ENCODE measurements at regions not wholly inside any gene's neighbourhood (a gene's known extent, or its start where the extent isn't known, plus 50 kb on each side); places are given as distances from the start of the nearest gene placed in this dataset.

DNA sequence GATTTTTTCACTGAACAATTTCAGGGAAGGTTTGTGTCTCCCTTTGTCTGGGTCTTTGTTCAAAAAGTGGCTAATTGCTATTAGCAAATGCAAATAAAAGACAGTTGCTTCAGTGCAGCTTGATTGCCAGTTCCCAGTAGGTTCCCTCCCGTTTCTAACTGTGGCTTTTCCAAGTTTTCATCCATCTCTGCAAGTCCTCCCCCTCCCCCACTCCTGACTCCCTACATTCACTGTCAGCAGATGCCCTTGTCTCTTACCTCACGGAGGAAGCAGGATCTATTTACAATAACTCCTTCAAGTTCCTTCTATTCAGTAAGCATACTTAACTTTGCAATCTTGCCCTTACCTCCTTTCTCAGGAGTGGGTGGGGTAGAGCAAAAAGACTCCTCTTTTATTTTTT lies 55.4 kb upstream of the SCEL start:
- no peaks in the 10 kb centered on the region for H3K79me2 ChIP-seq (ENCODE audit: control insufficient read depth, insufficient read depth, low read length, unreplicated experiment)
- H3K27me3 ChIP-seq (ENCODE audit: insufficient read depth, low read length), result no peaks in the 10 kb centered on the region; the same call in 1 of the 2 replicates
- H3K4me1 ChIP-seq (ENCODE audit: control insufficient read depth, insufficient read depth, low read length, unreplicated experiment), result peaks cover 9% of the 10 kb centered on the region
- no peaks in the 10 kb centered on the region for H3K36me3 ChIP-seq (ENCODE audit: insufficient read depth, low read length)
- H3K27ac ChIP-seq (ENCODE audit: low read depth, low read length), result no peak overlapping the region
- no peak overlapping the region for H2AFZ ChIP-seq (ENCODE audit: low read length, unreplicated experiment)
- no peak overlapping the region for H3K4me3 ChIP-seq (ENCODE audit: low read depth, low read length)

DNA sequence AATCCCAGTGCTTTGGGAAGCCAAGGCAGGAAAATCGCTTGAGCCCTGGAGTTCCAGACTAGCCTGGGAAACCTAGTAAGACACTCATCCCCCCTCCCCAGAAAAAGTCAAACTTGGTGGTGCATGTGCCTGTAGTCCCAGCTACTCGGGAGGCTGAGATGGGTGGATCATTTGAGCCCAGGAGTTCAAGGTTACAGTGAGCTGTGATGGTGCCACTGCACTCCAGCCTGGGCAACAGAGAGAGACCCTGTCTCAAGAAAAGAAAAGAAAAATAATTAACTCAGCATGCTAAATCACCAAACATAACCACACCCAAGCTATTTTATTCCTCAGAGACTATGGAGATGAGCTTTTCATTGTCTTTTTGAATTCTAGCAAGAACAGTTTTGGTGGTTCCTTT lies 56.2 kb upstream of the SCEL start:
- H2AFZ ChIP-seq (ENCODE audit: low read length, unreplicated experiment), result no peak overlapping the region
- H3K27ac ChIP-seq (ENCODE audit: low read depth, low read length), result no peak overlapping the region
- no peaks in the 10 kb centered on the region; the same call in 1 of the 2 replicates for H3K27me3 ChIP-seq (ENCODE audit: insufficient read depth, low read length)

DNA sequence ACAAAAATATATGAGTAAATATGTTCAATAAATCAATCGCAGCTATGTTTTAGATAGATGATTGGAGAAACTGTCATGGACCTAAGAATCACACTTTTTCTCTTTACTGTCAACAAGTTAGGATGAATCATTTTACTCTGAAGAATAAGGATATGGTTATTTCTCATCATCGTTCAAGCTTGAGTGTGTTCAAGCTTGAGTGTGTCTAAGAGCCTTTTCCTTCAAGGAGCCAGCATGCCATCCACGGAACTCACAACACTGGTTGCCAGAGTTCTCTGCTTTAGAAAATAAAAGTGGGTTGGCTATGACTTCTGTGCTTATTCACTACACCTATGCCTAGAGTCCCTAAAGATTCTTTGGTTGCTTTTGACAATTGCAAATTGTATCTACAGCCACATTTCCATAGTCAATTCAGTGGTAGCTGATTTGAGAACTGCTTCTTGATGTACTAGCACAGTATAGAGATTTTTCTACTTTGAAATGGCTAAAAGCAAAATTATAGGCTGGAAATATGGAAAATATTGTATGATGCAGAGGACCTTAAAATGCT lies 58.1 kb upstream of the SCEL start:
- Histone ChIP-seq H3K79me2 (ENCODE audit: control insufficient read depth, insufficient read depth, low read length, unreplicated experiment) (no peaks in the 10 kb centered on the region), H3K4me1 (ENCODE audit: control insufficient read depth, insufficient read depth, low read length, unreplicated experiment) (peaks cover 9% of the 10 kb centered on the region), H2AFZ (ENCODE audit: low read length, unreplicated experiment) (no peak overlapping the region), H3K36me3 (ENCODE audit: insufficient read depth, low read length) (no peaks in the 10 kb centered on the region), H3K27ac (ENCODE audit: low read depth, low read length) (0 out of 2 replicates have a peak overlapping the region, but pooled peaks have one; percentile 12), H3K4me3 (ENCODE audit: low read depth, low read length) (peak overlapping the region; percentile 76), H3K27me3 (ENCODE audit: insufficient read depth, low read length) (no peaks in the 10 kb centered on the region; the same call in 1 of the 2 replicates)

More for the DNA sequence above, 56.2 kb upstream of the SCEL start:
- no peaks in the 10 kb centered on the region for H3K79me2 ChIP-seq (ENCODE audit: control insufficient read depth, insufficient read depth, low read length, unreplicated experiment)
- no peaks in the 10 kb centered on the region for H3K36me3 ChIP-seq (ENCODE audit: insufficient read depth, low read length)
- no peak overlapping the region for H3K4me3 ChIP-seq (ENCODE audit: low read depth, low read length)
- H3K4me1 ChIP-seq (ENCODE audit: control insufficient read depth, insufficient read depth, low read length, unreplicated experiment), result peaks cover 9% of the 10 kb centered on the region

DNA sequence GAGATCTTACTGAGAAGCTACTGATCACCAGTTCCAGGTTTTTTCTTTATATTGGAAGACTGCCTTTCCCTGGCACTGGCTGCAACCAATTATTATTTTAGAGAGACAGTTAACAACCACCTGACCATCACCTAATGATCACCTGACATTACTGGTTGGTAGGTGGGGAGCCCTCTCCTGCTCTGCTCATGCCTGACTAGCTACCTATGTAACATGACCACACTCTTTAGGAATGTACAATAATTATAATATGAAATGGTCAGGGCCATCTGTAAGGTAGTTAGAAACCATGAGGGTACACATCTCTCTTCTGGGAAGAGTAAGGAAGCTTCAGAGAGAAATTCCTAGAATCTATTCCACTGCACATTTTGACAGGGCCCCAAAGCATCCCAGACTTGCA lies 59.0 kb upstream of the SCEL start:
- H3K4me3 ChIP-seq (ENCODE audit: low read depth, low read length), result no peak overlapping the region
- no peaks in the 10 kb centered on the region for H3K36me3 ChIP-seq (ENCODE audit: insufficient read depth, low read length)
- peaks cover 9% of the 10 kb centered on the region for H3K4me1 ChIP-seq (ENCODE audit: control insufficient read depth, insufficient read depth, low read length, unreplicated experiment)
- H2AFZ ChIP-seq (ENCODE audit: low read length, unreplicated experiment), result no peak overlapping the region
- H3K27ac ChIP-seq (ENCODE audit: low read depth, low read length), result no peak overlapping the region
- H3K79me2 ChIP-seq (ENCODE audit: control insufficient read depth, insufficient read depth, low read length, unreplicated experiment), result no peaks in the 10 kb centered on the region
- H3K27me3 ChIP-seq (ENCODE audit: insufficient read depth, low read length), result no peaks in the 10 kb centered on the region; the same call in 1 of the 2 replicates

DNA sequence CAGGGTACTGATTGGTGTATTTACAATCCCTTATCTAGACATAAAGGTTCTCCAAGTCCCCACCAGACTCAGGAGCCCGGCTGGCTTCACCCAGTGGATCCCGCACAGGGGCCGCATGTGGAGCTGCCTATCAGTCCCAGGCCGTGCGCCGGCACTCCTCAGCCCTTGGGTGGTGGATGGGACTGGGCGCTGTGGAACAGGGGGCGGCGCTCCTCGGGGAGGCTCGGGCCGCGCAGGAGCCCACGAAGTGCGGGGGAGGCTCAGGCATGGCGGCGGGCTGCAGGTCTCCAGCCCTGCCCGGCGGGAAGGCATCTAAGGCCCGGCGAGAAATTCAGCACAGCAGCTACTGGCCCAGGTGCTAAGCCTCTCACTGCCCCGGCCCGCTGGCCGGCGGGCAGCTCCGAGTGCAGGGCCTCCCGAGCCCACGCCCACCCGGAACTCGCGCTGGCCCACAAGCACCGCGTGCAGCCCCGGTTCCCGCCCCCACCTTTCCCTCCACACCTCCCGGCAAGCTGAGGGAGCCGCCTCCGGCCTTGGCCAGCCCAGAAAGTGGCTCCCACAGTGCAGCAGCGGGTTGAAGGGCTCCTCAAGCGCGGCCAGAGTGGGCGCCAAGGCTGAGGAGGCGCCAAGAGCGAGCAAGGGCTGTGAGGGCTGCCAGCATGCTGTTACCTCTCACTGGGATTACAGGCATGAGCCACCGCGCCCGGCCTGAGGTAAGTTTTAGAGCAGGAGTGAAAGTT lies 60.0 kb upstream of the SCEL start:
- no peaks in the 10 kb centered on the region for H3K36me3 ChIP-seq (ENCODE audit: insufficient read depth, low read length)
- no peak overlapping the region for H3K4me3 ChIP-seq (ENCODE audit: low read depth, low read length)
- H3K79me2 ChIP-seq (ENCODE audit: control insufficient read depth, insufficient read depth, low read length, unreplicated experiment), result no peaks in the 10 kb centered on the region
- H3K4me1 ChIP-seq (ENCODE audit: control insufficient read depth, insufficient read depth, low read length, unreplicated experiment), result peaks cover 9% of the 10 kb centered on the region
- H2AFZ ChIP-seq (ENCODE audit: low read length, unreplicated experiment), result no peak overlapping the region
- no peaks in the 10 kb centered on the region; the same call in 1 of the 2 replicates for H3K27me3 ChIP-seq (ENCODE audit: insufficient read depth, low read length)
- H3K27ac ChIP-seq (ENCODE audit: low read depth, low read length), result no peak overlapping the region

DNA sequence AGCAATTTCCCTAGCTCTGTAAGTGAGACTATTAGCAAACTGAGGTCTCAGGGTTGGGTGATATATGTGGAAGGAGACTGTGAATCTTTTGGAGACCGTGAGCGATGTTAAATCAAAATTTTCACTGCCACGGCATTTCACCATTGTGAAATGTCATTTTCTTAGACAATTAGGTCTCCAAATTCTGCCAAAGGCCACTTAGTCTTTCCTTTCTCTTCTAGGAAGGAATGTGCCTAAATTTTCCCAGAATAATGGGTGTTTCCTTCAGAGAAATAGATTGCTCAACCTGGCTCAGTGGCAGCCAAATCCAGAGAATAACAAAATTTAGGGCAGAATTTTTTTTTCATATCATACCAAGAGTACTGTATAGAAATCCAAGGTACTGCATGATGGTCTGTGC lies 64.5 kb upstream of the SCEL start:
- H2AFZ ChIP-seq (ENCODE audit: low read length, unreplicated experiment), result no peak overlapping the region
- H3K4me1 ChIP-seq (ENCODE audit: control insufficient read depth, insufficient read depth, low read length, unreplicated experiment), result no peaks in the 10 kb centered on the region
- H3K27ac ChIP-seq (ENCODE audit: low read depth, low read length), result no peak overlapping the region
- no peaks in the 10 kb centered on the region for H3K27me3 ChIP-seq (ENCODE audit: insufficient read depth, low read length)
- no peak overlapping the region for H3K4me3 ChIP-seq (ENCODE audit: low read depth, low read length)
- no peaks in the 10 kb centered on the region for H3K79me2 ChIP-seq (ENCODE audit: control insufficient read depth, insufficient read depth, low read length, unreplicated experiment)
- H3K36me3 ChIP-seq (ENCODE audit: insufficient read depth, low read length), result no peaks in the 10 kb centered on the region

DNA sequence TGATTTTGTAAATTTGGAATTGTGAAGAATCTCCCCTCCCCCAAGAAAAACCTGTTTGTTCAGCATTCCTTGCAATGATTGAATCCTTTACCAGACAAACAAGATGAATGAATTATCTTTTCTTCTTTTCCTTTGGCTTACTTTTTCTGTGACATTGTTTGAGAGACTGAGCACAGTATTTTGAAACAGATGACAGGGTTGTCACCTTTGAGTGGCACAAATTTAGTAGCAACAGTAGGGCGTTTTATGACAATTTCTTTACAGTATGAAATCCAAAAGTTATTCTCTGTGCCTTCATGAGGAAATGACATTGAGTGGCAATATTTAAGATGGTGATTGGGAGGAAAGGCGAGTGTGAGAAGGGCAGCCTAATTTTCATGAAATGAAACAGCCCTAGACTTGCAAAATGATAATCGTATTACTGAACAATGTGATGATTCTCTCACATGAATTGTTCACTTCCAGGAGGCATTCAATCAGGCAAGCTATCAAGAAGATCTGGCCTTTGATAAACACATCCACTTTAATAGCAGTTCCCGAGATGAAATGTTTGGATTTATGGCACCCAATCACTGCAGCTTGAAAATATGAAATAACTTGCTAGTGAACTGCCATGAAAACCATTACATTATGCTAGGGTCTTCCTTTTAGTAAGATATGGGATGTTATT lies 68.6 kb upstream of the SCEL start:
- Histone ChIP-seq H3K79me2 (ENCODE audit: control insufficient read depth, insufficient read depth, low read length, unreplicated experiment) (no peaks in the 10 kb centered on the region), H3K4me1 (ENCODE audit: control insufficient read depth, insufficient read depth, low read length, unreplicated experiment) (no peaks in the 10 kb centered on the region), H3K4me3 (ENCODE audit: low read depth, low read length) (no peak overlapping the region), H3K27me3 (ENCODE audit: insufficient read depth, low read length) (no peaks in the 10 kb centered on the region), H2AFZ (ENCODE audit: low read length, unreplicated experiment) (no peak overlapping the region), H3K27ac (ENCODE audit: low read depth, low read length) (no peak overlapping the region), H3K36me3 (ENCODE audit: insufficient read depth, low read length) (no peaks in the 10 kb centered on the region)

DNA sequence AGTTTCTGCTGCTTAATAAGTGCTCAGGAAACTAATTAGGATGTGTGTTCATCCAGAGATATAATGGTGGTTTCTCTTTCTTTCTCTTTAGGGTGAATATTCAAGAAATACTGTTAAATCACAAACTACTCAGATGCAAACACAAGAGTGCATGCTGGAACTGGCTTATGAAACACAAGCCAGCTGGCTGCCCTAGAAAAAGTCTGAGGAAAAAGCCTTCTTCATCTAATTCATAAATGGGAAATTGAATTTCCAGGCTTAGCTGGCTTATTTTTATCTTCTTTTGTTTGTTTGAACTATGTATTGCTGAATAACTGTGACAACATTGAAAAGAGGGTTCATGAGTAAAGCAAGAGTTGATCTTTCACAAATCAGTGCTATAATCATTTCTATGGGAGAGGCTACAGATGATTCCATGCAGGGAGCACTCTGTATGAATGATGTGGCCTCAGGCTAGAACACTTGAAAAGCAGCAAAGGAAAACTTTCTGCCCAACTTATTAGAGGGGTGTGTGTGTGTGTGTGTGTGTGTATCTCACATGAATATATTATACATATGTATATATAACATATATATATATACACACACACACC lies 69.8 kb upstream of the SCEL start:
- Histone ChIP-seq H3K36me3 (ENCODE audit: insufficient read depth, low read length) (no peaks in the 10 kb centered on the region), H3K4me1 (ENCODE audit: control insufficient read depth, insufficient read depth, low read length, unreplicated experiment) (no peaks in the 10 kb centered on the region), H2AFZ (ENCODE audit: low read length, unreplicated experiment) (no peak overlapping the region)

DNA sequence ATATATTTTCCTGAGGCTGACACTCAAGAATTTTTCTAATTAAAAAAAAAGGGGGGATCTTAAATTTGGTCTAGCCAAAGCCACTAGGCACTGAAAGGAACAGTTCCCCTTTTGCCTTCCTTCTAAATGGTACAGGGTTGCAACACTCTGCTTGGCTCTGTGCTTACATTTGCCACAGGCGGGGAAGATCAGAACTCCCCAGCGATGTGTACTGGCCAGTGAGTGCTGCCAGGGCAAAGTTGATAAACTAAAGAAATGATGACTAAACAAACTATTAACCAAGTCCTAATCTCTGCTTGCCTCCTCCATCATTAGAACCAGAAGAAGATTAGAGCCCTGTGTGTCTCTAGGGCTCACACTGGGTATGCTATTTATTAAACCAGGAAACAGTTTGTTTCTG lies 75.3 kb upstream of the SCEL start:
- Histone ChIP-seq H3K79me2 (ENCODE audit: control insufficient read depth, insufficient read depth, low read length, unreplicated experiment) (no peaks in the 10 kb centered on the region), H3K4me1 (ENCODE audit: control insufficient read depth, insufficient read depth, low read length, unreplicated experiment) (no peaks in the 10 kb centered on the region), H3K27me3 (ENCODE audit: insufficient read depth, low read length) (peaks cover 11% of the 10 kb centered on the region; the same call in 1 of the 2 replicates), H3K36me3 (ENCODE audit: insufficient read depth, low read length) (no peaks in the 10 kb centered on the region), H2AFZ (ENCODE audit: low read length, unreplicated experiment) (no peak overlapping the region), H3K4me3 (ENCODE audit: low read depth, low read length) (no peak overlapping the region), H3K27ac (ENCODE audit: low read depth, low read length) (no peak overlapping the region)

More for the DNA sequence above, 69.8 kb upstream of the SCEL start:
- no peaks in the 10 kb centered on the region for H3K79me2 ChIP-seq (ENCODE audit: control insufficient read depth, insufficient read depth, low read length, unreplicated experiment)
- H3K4me3 ChIP-seq (ENCODE audit: low read depth, low read length), result no peak overlapping the region
- no peak overlapping the region for H3K27ac ChIP-seq (ENCODE audit: low read depth, low read length)
- H3K27me3 ChIP-seq (ENCODE audit: insufficient read depth, low read length), result no peaks in the 10 kb centered on the region

DNA sequence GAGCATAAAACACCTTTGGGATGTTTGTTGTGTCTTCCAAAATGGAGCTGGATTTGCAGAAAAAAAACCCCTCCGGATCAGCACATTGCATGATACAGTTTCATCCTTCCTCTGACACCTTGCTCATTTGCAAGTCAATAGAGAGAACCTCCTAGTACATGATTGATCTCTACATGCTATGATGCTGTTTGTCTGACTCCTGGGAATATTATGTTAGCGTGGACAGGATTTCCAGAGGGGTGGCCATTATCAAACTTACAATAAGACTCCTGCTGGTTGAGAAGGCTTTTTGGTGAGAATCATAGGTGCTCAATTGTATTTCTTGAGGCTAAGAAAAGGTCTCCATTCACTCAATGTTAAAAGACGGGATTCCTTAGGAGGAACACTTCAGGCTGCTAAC lies 75.9 kb upstream of the SCEL start:
- H2AFZ ChIP-seq (ENCODE audit: low read length, unreplicated experiment), result no peak overlapping the region
- no peaks in the 10 kb centered on the region for H3K79me2 ChIP-seq (ENCODE audit: control insufficient read depth, insufficient read depth, low read length, unreplicated experiment)
- no peak overlapping the region for H3K27ac ChIP-seq (ENCODE audit: low read depth, low read length)
- no peak overlapping the region for H3K4me3 ChIP-seq (ENCODE audit: low read depth, low read length)
- H3K36me3 ChIP-seq (ENCODE audit: insufficient read depth, low read length), result no peaks in the 10 kb centered on the region
- H3K27me3 ChIP-seq (ENCODE audit: insufficient read depth, low read length), result peaks cover 11% of the 10 kb centered on the region; the same call in 1 of the 2 replicates
- no peaks in the 10 kb centered on the region for H3K4me1 ChIP-seq (ENCODE audit: control insufficient read depth, insufficient read depth, low read length, unreplicated experiment)
